ENCODE measurements at regions not wholly inside any gene's neighbourhood (a gene's known extent, or its start where the extent isn't known, plus 50 kb on each side); places are given as distances from the start of the nearest gene placed in this dataset.

DNA sequence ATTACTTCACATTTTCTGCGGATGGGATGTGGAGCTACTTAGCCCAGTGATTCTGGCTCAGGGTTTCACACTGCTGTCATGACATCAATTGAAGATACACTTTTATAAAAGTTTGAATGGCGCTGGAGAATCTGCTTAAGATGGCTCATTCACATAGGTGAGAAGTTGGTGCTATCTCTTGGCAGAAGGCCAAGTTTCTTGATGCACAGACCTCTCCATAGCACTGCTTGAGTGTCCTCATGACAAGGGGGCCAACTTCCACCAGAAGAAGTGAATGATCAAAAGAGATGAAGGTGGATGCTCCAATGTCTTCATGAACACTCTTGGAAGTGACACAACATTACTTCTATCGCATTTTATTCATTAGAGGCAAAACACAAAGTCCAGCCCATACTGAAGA, 403.7 kb upstream of the CCNG1 start:
- TF ChIP-seq, protein P1, sequence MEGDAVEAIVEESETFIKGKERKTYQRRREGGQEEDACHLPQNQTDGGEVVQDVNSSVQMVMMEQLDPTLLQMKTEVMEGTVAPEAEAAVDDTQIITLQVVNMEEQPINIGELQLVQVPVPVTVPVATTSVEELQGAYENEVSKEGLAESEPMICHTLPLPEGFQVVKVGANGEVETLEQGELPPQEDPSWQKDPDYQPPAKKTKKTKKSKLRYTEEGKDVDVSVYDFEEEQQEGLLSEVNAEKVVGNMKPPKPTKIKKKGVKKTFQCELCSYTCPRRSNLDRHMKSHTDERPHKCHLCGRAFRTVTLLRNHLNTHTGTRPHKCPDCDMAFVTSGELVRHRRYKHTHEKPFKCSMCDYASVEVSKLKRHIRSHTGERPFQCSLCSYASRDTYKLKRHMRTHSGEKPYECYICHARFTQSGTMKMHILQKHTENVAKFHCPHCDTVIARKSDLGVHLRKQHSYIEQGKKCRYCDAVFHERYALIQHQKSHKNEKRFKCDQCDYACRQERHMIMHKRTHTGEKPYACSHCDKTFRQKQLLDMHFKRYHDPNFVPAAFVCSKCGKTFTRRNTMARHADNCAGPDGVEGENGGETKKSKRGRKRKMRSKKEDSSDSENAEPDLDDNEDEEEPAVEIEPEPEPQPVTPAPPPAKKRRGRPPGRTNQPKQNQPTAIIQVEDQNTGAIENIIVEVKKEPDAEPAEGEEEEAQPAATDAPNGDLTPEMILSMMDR (IDR thresholded peaks at IDR 0.05; ENCODE audit: low read depth, low read length), result no peak
- TF ChIP-seq MYC (IDR thresholded peaks at IDR 0.05; ENCODE audit: low read depth, low read length), result no peak

Measured in NB4 (cell line).